ENCODE measurements at regions not wholly inside any gene's neighbourhood (a gene's known extent, or its start where the extent isn't known, plus 50 kb on each side); places are given as distances from the start of the nearest gene placed in this dataset.

DNA sequence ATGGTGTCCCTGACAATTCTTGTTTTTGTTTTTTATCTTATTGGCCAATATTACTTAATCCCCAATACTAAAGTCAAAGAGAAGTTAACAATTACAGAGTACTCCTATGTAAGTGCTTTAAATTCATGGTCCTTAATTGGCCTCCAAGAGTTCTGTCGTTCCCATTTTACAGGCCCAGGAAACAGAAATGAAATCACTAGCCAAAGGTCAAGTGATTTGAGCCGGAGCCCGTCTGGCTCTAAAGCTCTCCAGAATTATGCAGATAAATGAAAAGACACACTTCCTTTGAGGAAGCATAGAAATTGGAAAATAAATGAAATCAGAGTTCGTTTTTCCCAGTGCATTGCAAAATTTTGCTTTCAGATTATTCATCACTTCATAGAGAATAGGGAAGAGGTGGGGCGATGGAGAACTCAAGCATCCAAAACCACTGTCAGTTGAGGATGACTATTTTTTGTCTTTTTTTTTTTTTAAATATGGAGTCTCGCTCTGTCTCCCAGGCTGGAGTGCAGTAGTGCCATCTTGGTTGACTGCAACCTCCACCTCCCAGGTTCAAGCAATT lies 78.5 kb downstream of the MAP1LC3B2 start:
- Histone ChIP-seq H3K4me3 (replicated peaks; ENCODE audit: insufficient read depth, low read length) (no peak overlapping the region), H3K27ac (replicated peaks) (no peak overlapping the region), H3K27me3 (ENCODE audit: insufficient read depth, poor library complexity, severe bottlenecking) (no peaks in the 10 kb centered on the region)
- peak; percentile 44; the same call in 1 of the 2 replicates for TF ChIP-seq SPI1 (IDR thresholded peaks at IDR 0.05; ENCODE audit: borderline replicate concordance, low read depth)
- TF ChIP-seq, protein P1, sequence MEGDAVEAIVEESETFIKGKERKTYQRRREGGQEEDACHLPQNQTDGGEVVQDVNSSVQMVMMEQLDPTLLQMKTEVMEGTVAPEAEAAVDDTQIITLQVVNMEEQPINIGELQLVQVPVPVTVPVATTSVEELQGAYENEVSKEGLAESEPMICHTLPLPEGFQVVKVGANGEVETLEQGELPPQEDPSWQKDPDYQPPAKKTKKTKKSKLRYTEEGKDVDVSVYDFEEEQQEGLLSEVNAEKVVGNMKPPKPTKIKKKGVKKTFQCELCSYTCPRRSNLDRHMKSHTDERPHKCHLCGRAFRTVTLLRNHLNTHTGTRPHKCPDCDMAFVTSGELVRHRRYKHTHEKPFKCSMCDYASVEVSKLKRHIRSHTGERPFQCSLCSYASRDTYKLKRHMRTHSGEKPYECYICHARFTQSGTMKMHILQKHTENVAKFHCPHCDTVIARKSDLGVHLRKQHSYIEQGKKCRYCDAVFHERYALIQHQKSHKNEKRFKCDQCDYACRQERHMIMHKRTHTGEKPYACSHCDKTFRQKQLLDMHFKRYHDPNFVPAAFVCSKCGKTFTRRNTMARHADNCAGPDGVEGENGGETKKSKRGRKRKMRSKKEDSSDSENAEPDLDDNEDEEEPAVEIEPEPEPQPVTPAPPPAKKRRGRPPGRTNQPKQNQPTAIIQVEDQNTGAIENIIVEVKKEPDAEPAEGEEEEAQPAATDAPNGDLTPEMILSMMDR (IDR thresholded peaks at IDR 0.05; ENCODE audit: insufficient read depth, low read length) = no peak
- TF ChIP-seq POLR2AphosphoS5 (IDR thresholded peaks at IDR 0.05; ENCODE audit: low read depth) = no peak
- TF ChIP-seq, protein P2, sequence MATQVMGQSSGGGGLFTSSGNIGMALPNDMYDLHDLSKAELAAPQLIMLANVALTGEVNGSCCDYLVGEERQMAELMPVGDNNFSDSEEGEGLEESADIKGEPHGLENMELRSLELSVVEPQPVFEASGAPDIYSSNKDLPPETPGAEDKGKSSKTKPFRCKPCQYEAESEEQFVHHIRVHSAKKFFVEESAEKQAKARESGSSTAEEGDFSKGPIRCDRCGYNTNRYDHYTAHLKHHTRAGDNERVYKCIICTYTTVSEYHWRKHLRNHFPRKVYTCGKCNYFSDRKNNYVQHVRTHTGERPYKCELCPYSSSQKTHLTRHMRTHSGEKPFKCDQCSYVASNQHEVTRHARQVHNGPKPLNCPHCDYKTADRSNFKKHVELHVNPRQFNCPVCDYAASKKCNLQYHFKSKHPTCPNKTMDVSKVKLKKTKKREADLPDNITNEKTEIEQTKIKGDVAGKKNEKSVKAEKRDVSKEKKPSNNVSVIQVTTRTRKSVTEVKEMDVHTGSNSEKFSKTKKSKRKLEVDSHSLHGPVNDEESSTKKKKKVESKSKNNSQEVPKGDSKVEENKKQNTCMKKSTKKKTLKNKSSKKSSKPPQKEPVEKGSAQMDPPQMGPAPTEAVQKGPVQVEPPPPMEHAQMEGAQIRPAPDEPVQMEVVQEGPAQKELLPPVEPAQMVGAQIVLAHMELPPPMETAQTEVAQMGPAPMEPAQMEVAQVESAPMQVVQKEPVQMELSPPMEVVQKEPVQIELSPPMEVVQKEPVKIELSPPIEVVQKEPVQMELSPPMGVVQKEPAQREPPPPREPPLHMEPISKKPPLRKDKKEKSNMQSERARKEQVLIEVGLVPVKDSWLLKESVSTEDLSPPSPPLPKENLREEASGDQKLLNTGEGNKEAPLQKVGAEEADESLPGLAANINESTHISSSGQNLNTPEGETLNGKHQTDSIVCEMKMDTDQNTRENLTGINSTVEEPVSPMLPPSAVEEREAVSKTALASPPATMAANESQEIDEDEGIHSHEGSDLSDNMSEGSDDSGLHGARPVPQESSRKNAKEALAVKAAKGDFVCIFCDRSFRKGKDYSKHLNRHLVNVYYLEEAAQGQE (IDR thresholded peaks at IDR 0.05; ENCODE audit: insufficient replicate concordance, low read depth) = no peak
- DNase-seq (ENCODE audit: low read depth in 1 of 2, low spot score in 1 of 2) = peak in 1 of 2 experiments; percentile 29

GRCh38 chr12:116636608-116637519 lies 77.7 kb downstream of the MAP1LC3B2 start:
- peak overlapping the region; percentile 89 for H3K27ac ChIP-seq (replicated peaks)
- no peak overlapping the region for H3K4me3 ChIP-seq (replicated peaks; ENCODE audit: insufficient read depth, low read length)
- TF ChIP-seq GABPA (IDR thresholded peaks at IDR 0.05; ENCODE audit: low read depth) = no peak
- TF ChIP-seq, protein P2 (IDR thresholded peaks at IDR 0.05; ENCODE audit: insufficient replicate concordance, low read depth) = no peak
- TF ChIP-seq POLR2AphosphoS5 (IDR thresholded peaks at IDR 0.05; ENCODE audit: low read depth) = no peak
- TF ChIP-seq, protein P1 (IDR thresholded peaks at IDR 0.05; ENCODE audit: insufficient read depth, low read length) = no peak
- no peak for TF ChIP-seq SPI1 (IDR thresholded peaks at IDR 0.05; ENCODE audit: borderline replicate concordance, low read depth)

GRCh38 chr12:116635487-116635886 lies 76.3 kb downstream of the MAP1LC3B2 start:
- peak; percentile 73 to 88 for DNase-seq (ENCODE audit: low read depth in 1 of 2, low spot score in 1 of 2)
- no peaks in the 10 kb centered on the region for H3K27me3 ChIP-seq (ENCODE audit: insufficient read depth, poor library complexity, severe bottlenecking)
- TF ChIP-seq, protein P1 (IDR thresholded peaks at IDR 0.05; ENCODE audit: insufficient read depth, low read length) = no peak
- TF ChIP-seq SPI1 (IDR thresholded peaks at IDR 0.05; ENCODE audit: borderline replicate concordance, low read depth) (peak; percentile 6; the same call in 1 of the 2 replicates), GABPA (IDR thresholded peaks at IDR 0.05; ENCODE audit: low read depth) (no peak), POLR2AphosphoS5 (IDR thresholded peaks at IDR 0.05; ENCODE audit: low read depth) (peak; percentile 13; the same call in 1 of the 2 replicates)
- TF ChIP-seq, protein P2 (IDR thresholded peaks at IDR 0.05; ENCODE audit: insufficient replicate concordance, low read depth) = no peak
- peak overlapping the region; percentile 17 for H3K4me3 ChIP-seq (replicated peaks; ENCODE audit: insufficient read depth, low read length)
- H3K27ac ChIP-seq (replicated peaks) = peak overlapping the region; percentile 89

More at GRCh38 chr12:116636608-116637519, 77.7 kb downstream of the MAP1LC3B2 start:
- no peaks in the 10 kb centered on the region for H3K27me3 ChIP-seq (ENCODE audit: insufficient read depth, poor library complexity, severe bottlenecking)
- DNase-seq (ENCODE audit: low read depth in 1 of 2, low spot score in 1 of 2) = no peak

All from HL-60 (cell line).